CD4-positive, CD25-positive, alpha-beta regulatory T cell (primary cell): ENCODE measurements at regions not wholly inside any gene's neighbourhood (a gene's known extent, or its start where the extent isn't known, plus 50 kb on each side); places are given as distances from the start of the nearest gene placed in this dataset.

Source experiments
- ATAC-seq, 2 donors: fragments of 150-1000 bp; cut with Tn5 transposase; one replicate each; pipeline ENCODE4 v1.10.0; 2021; ENCODE audit warnings: low read depth in 2 of 2, moderate number of reproducible peaks in 2 of 2, moderate library complexity in 1 of 2
- DNase-seq, 3 donors: peaks; one replicate each; pipeline versions ENCODE4 v3.0.0 to v3.0.0-alpha.2; 2012 to 2022; ENCODE audit warnings: mixed read lengths in 1 of 3
- H3K27ac ChIP-seq: one replicate; pipeline ENCODE4 v1.7.0; 2013; ENCODE audit warnings: mild to moderate bottlenecking, low read length; ENCODE audit not compliant: insufficient read depth, poor library complexity, severe bottlenecking
- H3K27me3 ChIP-seq: one replicate; pipeline ENCODE4 v1.7.0; 2013; ENCODE audit warnings: low read length; ENCODE audit not compliant: control insufficient read depth, insufficient read depth
- H3K36me3 ChIP-seq: one replicate; pipeline ENCODE4 v1.7.0; 2013; ENCODE audit warnings: mild to moderate bottlenecking, low read length, moderate library complexity; ENCODE audit not compliant: control insufficient read depth, insufficient read depth
- H3K4me1 ChIP-seq: 2 replicates; pipeline ENCODE4 v1.7.0; 2013; ENCODE audit warnings: mild to moderate bottlenecking, low read length; ENCODE audit not compliant: insufficient read depth, control insufficient read depth, poor library complexity, severe bottlenecking
- H3K4me3 ChIP-seq: one replicate; pipeline ENCODE4 v1.7.0; 2013; ENCODE audit warnings: low read depth, mild to moderate bottlenecking, low read length, moderate library complexity
- H3K9me3 ChIP-seq, 2 experiments: 1 replicate in 1 of 2; 2 replicates in 1 of 2; pipeline ENCODE4 v1.7.0; 2013; ENCODE audit warnings: low read length in 2 of 2, mild to moderate bottlenecking in 1 of 2, moderate library complexity in 1 of 2; ENCODE audit not compliant: control insufficient read depth in 2 of 2
- H3K27ac Mint-ChIP-seq, 3 donors: one replicate each; pipeline ENCODE4 v1.8.0; 2020 to 2022; ENCODE audit warnings: mild to moderate bottlenecking in 3 of 3, mixed read lengths in 3 of 3, moderate library complexity in 2 of 3
- H3K27me3 Mint-ChIP-seq: one replicate; pipeline ENCODE4 v1.8.0; 2022; ENCODE audit warnings: mild to moderate bottlenecking, mixed read lengths
- H3K36me3 Mint-ChIP-seq: one replicate; pipeline ENCODE4 v1.8.0; 2020; ENCODE audit warnings: mixed read lengths
- H3K4me1 Mint-ChIP-seq, 4 donors: one replicate each; pipeline ENCODE4 v1.8.0; 2020 to 2022; ENCODE audit warnings: mixed read lengths in 4 of 4, mild to moderate bottlenecking in 1 of 4
- H3K4me3 Mint-ChIP-seq, 4 donors: one replicate each; pipeline ENCODE4 v1.8.0; 2020 to 2022; ENCODE audit warnings: mild to moderate bottlenecking in 4 of 4, mixed read lengths in 4 of 4, moderate library complexity in 3 of 4
- H3K9me3 Mint-ChIP-seq, 7 donors: one replicate each; pipeline ENCODE4 v1.8.0; 2020 to 2022; ENCODE audit warnings: mixed read lengths in 7 of 7, mild to moderate bottlenecking in 3 of 7, moderate library complexity in 2 of 7

- Histone ChIP-seq H3K4me3 (no peak overlapping the region), H3K36me3 (no peaks in the 10 kb centered on the region), H3K9me3 (no peaks in the 10 kb centered on the region), H3K27me3 (no peaks in the 10 kb centered on the region), H3K27ac (no peak overlapping the region), H3K4me1 (no peaks in the 10 kb centered on the region)
- H3K4me1 Mint-ChIP-seq, result no peaks in the 10 kb centered on the region
- peaks cover 0 to 3% (median 0%) of the 10 kb centered on the region in 7 donors for H3K9me3 Mint-ChIP-seq
- peaks cover 4% of the 10 kb centered on the region for H3K27me3 Mint-ChIP-seq
- no peak for ATAC-seq
- H3K27ac Mint-ChIP-seq, result no peak overlapping the region
- DNase-seq, result no peak
- no peak overlapping the region for H3K4me3 Mint-ChIP-seq
- no peaks in the 10 kb centered on the region for H3K36me3 Mint-ChIP-seq
These were observed 224.6 kb downstream of the PIK3C3 start for GRCh38 chr18:42179542-42180121.

GRCh38 chr18:42181474-42181873, 226.4 kb downstream of the PIK3C3 start:
- no peak overlapping the region for H3K27ac ChIP-seq
- Mint-ChIP-seq H3K4me3 (no peak overlapping the region), H3K9me3 (peaks cover 0 to 3% (median 0%) of the 10 kb centered on the region in 7 donors), H3K36me3 (no peaks in the 10 kb centered on the region), H3K27me3 (peaks cover 4% of the 10 kb centered on the region), H3K27ac (no peak overlapping the region), H3K4me1 (no peaks in the 10 kb centered on the region)
- H3K36me3 ChIP-seq, result no peaks in the 10 kb centered on the region
- no peaks in the 10 kb centered on the region for H3K4me1 ChIP-seq
- DNase-seq (no peak), ATAC-seq (no peak)
- no peaks in the 10 kb centered on the region for H3K9me3 ChIP-seq
- H3K27me3 ChIP-seq, result no peaks in the 10 kb centered on the region
- H3K4me3 ChIP-seq, result no peak overlapping the region

- Histone ChIP-seq H3K4me1 (no peaks in the 10 kb centered on the region), H3K36me3 (no peaks in the 10 kb centered on the region), H3K27me3 (no peaks in the 10 kb centered on the region), H3K27ac (no peak overlapping the region), H3K4me3 (no peak overlapping the region), H3K9me3 (no peaks in the 10 kb centered on the region)
- no peak for DNase-seq
- Mint-ChIP-seq H3K4me3 (no peak overlapping the region), H3K27me3 (peaks cover 4% of the 10 kb centered on the region), H3K27ac (no peak overlapping the region), H3K4me1 (no peaks in the 10 kb centered on the region), H3K36me3 (no peaks in the 10 kb centered on the region), H3K9me3 (peaks cover 0 to 5% (median 0%) of the 10 kb centered on the region in 7 donors)
- ATAC-seq, result no peak
These were observed 228.0 kb downstream of the PIK3C3 start for GRCh38 chr18:42182728-42183700.

GRCh38 chr18:42183746-42184145, 228.7 kb downstream of the PIK3C3 start:
- peaks cover 4% of the 10 kb centered on the region for H3K27me3 Mint-ChIP-seq
- H3K36me3 Mint-ChIP-seq, result no peaks in the 10 kb centered on the region
- H3K4me3 Mint-ChIP-seq, result no peak overlapping the region
- Histone ChIP-seq H3K27me3 (no peaks in the 10 kb centered on the region), H3K4me1 (no peaks in the 10 kb centered on the region), H3K4me3 (no peak overlapping the region), H3K27ac (no peak overlapping the region), H3K9me3 (no peaks in the 10 kb centered on the region), H3K36me3 (no peaks in the 10 kb centered on the region)
- H3K9me3 Mint-ChIP-seq, result peaks cover 0 to 5% (median 0%) of the 10 kb centered on the region in 7 donors
- H3K4me1 Mint-ChIP-seq, result no peaks in the 10 kb centered on the region
- H3K27ac Mint-ChIP-seq, result no peak overlapping the region
- ATAC-seq (no peak), DNase-seq (no peak)

GRCh38 chr18:42184685-42185477, 229.8 kb downstream of the PIK3C3 start:
- Mint-ChIP-seq H3K36me3 (no peaks in the 10 kb centered on the region), H3K9me3 (peaks cover 0 to 10% (median 3%) of the 10 kb centered on the region in 7 donors), H3K4me3 (no peak overlapping the region), H3K4me1 (no peaks in the 10 kb centered on the region), H3K27ac (no peak overlapping the region), H3K27me3 (peaks cover 4% of the 10 kb centered on the region)
- ATAC-seq (no peak), DNase-seq (no peak)
- Histone ChIP-seq H3K27ac (no peak overlapping the region), H3K4me1 (no peaks in the 10 kb centered on the region), H3K4me3 (no peak overlapping the region), H3K27me3 (no peaks in the 10 kb centered on the region), H3K36me3 (no peaks in the 10 kb centered on the region), H3K9me3 (no peaks in the 10 kb centered on the region)

- Histone ChIP-seq H3K4me1 (no peaks in the 10 kb centered on the region), H3K9me3 (no peaks in the 10 kb centered on the region), H3K27me3 (no peaks in the 10 kb centered on the region), H3K4me3 (no peak overlapping the region), H3K36me3 (no peaks in the 10 kb centered on the region), H3K27ac (no peak overlapping the region)
- Mint-ChIP-seq H3K27me3 (peaks cover 4% of the 10 kb centered on the region), H3K36me3 (no peaks in the 10 kb centered on the region), H3K9me3 (peaks cover 0 to 10% (median 3%) of the 10 kb centered on the region in 7 donors), H3K4me1 (no peaks in the 10 kb centered on the region), H3K4me3 (no peak overlapping the region), H3K27ac (no peak overlapping the region)
- DNase-seq (no peak), ATAC-seq (no peak)
These were observed 230.5 kb downstream of the PIK3C3 start for GRCh38 chr18:42185486-42185885.

GRCh38 chr18:42187611-42188380, 232.8 kb downstream of the PIK3C3 start:
- ATAC-seq, result no peak
- no peaks in the 10 kb centered on the region for H3K9me3 ChIP-seq
- H3K27ac Mint-ChIP-seq, result no peak overlapping the region

More at GRCh38 chr18:42187611-42188380, 232.8 kb downstream of the PIK3C3 start:
- Mint-ChIP-seq H3K4me3 (no peak overlapping the region), H3K27me3 (peaks cover 4% of the 10 kb centered on the region), H3K36me3 (no peaks in the 10 kb centered on the region), H3K4me1 (no peaks in the 10 kb centered on the region), H3K9me3 (peaks cover 0 to 10% (median 3%) of the 10 kb centered on the region in 7 donors)
- no peak for DNase-seq
- Histone ChIP-seq H3K4me1 (no peaks in the 10 kb centered on the region), H3K4me3 (no peak overlapping the region), H3K36me3 (no peaks in the 10 kb centered on the region), H3K27me3 (no peaks in the 10 kb centered on the region), H3K27ac (no peak overlapping the region)
